CD4-positive, alpha-beta T cell treated with Interleukin-21 for 1 hour (primary cell): ENCODE measurements at regions not wholly inside any gene's neighbourhood (a gene's known extent, or its start where the extent isn't known, plus 50 kb on each side); places are given as distances from the start of the nearest gene placed in this dataset.

ENCODE experiments used
- DNase-seq: peaks from one replicate; pipeline ENCODE4 v3.0.0-alpha.2; 2020

- DNase-seq = no peak
Observed at GRCh38 chr3:68290333-68290732, 635.9 kb upstream of the SUCLG2 start.

- DNase-seq = no peak
Observed at GRCh38 chr3:68288085-68288484, 633.7 kb upstream of the SUCLG2 start.

GRCh38 chr3:68287101-68287500 is 632.7 kb upstream of the SUCLG2 start:
- DNase-seq = no peak

GRCh38 chr3:68274286-68274685 is 619.9 kb upstream of the SUCLG2 start:
- DNase-seq = no peak

- no peak for DNase-seq
Observed at GRCh38 chr3:68271145-68271544, 616.7 kb upstream of the SUCLG2 start.

GRCh38 chr3:68256635-68257223 is 602.3 kb upstream of the SUCLG2 start:
- DNase-seq = peak; percentile 21

- DNase-seq = no peak
Observed at GRCh38 chr3:68249265-68249664, 594.9 kb upstream of the SUCLG2 start.

GRCh38 chr3:68242606-68243005 is 588.2 kb upstream of the SUCLG2 start:
- no peak for DNase-seq

GRCh38 chr3:68239542-68239941 is 585.1 kb upstream of the SUCLG2 start:
- no peak for DNase-seq

GRCh38 chr3:68234076-68234780 is 579.8 kb upstream of the SUCLG2 start:
- no peak for DNase-seq

GRCh38 chr3:68228856-68229255 is 574.4 kb upstream of the SUCLG2 start:
- no peak for DNase-seq

GRCh38 chr3:68220832-68221231 is 566.4 kb upstream of the SUCLG2 start:
- DNase-seq = no peak

- DNase-seq = no peak
Observed at GRCh38 chr3:68211637-68212036, 557.2 kb upstream of the SUCLG2 start.

- no peak for DNase-seq
Observed at GRCh38 chr3:68210635-68211034, 556.2 kb upstream of the SUCLG2 start.

- DNase-seq = no peak
Observed at GRCh38 chr3:68207327-68207726, 552.9 kb upstream of the SUCLG2 start.

GRCh38 chr3:68206524-68207117 is 552.2 kb upstream of the SUCLG2 start:
- DNase-seq = no peak

GRCh38 chr3:68186733-68187132 is 532.3 kb upstream of the SUCLG2 start:
- no peak for DNase-seq

- DNase-seq = no peak
Observed at GRCh38 chr3:68176600-68176999, 522.2 kb upstream of the SUCLG2 start.

- DNase-seq = no peak
Observed at GRCh38 chr3:68173012-68173634, 518.7 kb upstream of the SUCLG2 start.

- DNase-seq = no peak
Observed at GRCh38 chr3:68172039-68172438, 517.6 kb upstream of the SUCLG2 start.

GRCh38 chr3:68163968-68164367 is 509.6 kb upstream of the SUCLG2 start:
- no peak for DNase-seq

- DNase-seq = no peak
Observed at GRCh38 chr3:68163062-68163461, 508.6 kb upstream of the SUCLG2 start.

GRCh38 chr3:68162644-68163043 is 508.2 kb upstream of the SUCLG2 start:
- no peak for DNase-seq

GRCh38 chr3:68151359-68151758 is 496.9 kb upstream of the SUCLG2 start:
- no peak for DNase-seq
